ENCODE measurements at regions not wholly inside any gene's neighbourhood (a gene's known extent, or its start where the extent isn't known, plus 50 kb on each side); places are given as distances from the start of the nearest gene placed in this dataset.

DNA sequence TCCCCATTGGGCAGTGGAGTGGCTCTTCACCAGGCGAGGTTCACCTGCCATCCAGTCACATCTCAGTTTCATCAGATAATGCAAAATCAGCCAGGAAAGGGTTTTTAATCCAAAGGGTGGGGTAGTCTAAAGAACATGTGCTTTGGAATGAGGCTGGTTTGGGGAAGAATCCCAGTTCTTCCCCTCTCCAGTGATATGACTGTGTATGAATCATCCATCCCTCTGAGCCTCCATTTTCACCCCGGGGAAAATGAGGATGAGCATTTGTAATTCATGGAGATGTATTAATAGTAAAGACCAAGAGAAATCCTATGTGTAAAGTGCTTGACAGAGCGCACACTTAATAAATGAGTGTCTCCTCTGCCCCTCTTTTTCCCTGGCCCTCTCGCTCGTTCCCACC is 215.1 kb upstream of the FGGY start:
- Histone ChIP-seq H3K4me3 (ENCODE audit: control insufficient read depth in 2 of 3, extremely low read depth in 1 of 3, insufficient read depth in 2 of 3, low read depth in 1 of 3, low read length in 3 of 3) (no peak overlapping the region), H3K27ac (ENCODE audit: control insufficient read depth, insufficient read depth, low read length) (no peak overlapping the region), H3K4me2 (ENCODE audit: control insufficient read depth, extremely low read depth, insufficient read depth, low read depth, low read length) (no peak overlapping the region), H2AFZ (ENCODE audit: control insufficient read depth, low read length) (no peak overlapping the region), H3K27me3 (ENCODE audit: control insufficient read depth, extremely low read depth, insufficient read depth, low read length) (no peaks in the 10 kb centered on the region), H3K36me3 (ENCODE audit: control insufficient read depth in 2 of 2, extremely low read depth in 1 of 2, insufficient read depth in 2 of 2, low read length in 2 of 2) (no peaks in the 10 kb centered on the region), H3K9me1 (ENCODE audit: control insufficient read depth, extremely low read depth, insufficient read depth, low read length) (no peaks in the 10 kb centered on the region), H3K9me3 (ENCODE audit: control insufficient read depth, low read depth, low read length) (no peaks in the 10 kb centered on the region), H3K79me2 (ENCODE audit: control insufficient read depth, insufficient read depth, low read length) (no peaks in the 10 kb centered on the region), H4K20me1 (ENCODE audit: control insufficient read depth, extremely low read depth, insufficient read depth, low read length) (no peaks in the 10 kb centered on the region), H3K9ac (ENCODE audit: control insufficient read depth, extremely low read depth, insufficient read depth, low read length) (no peak overlapping the region), H3K4me1 (ENCODE audit: control insufficient read depth, extremely low read depth, insufficient read depth, low read length) (peaks cover 30% of the 10 kb centered on the region)
- TF ChIP-seq, protein P1, sequence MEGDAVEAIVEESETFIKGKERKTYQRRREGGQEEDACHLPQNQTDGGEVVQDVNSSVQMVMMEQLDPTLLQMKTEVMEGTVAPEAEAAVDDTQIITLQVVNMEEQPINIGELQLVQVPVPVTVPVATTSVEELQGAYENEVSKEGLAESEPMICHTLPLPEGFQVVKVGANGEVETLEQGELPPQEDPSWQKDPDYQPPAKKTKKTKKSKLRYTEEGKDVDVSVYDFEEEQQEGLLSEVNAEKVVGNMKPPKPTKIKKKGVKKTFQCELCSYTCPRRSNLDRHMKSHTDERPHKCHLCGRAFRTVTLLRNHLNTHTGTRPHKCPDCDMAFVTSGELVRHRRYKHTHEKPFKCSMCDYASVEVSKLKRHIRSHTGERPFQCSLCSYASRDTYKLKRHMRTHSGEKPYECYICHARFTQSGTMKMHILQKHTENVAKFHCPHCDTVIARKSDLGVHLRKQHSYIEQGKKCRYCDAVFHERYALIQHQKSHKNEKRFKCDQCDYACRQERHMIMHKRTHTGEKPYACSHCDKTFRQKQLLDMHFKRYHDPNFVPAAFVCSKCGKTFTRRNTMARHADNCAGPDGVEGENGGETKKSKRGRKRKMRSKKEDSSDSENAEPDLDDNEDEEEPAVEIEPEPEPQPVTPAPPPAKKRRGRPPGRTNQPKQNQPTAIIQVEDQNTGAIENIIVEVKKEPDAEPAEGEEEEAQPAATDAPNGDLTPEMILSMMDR (optimal IDR thresholded peaks at IDR 0.05 in 1 of 3, IDR thresholded peaks at IDR 0.05 in 1 of 3, conservative IDR thresholded peaks at IDR 0.05 in 1 of 3; ENCODE audit: extremely low read depth in 1 of 3, insufficient read depth in 2 of 3, low read length in 3 of 3): no peak
- TF ChIP-seq EZH2 (IDR thresholded peaks at IDR 0.05; ENCODE audit: low read length): no peak
- DNase-seq (ENCODE audit: low read depth, low spot score): no peak
- peak; percentile 32 for FAIRE-seq
- dilution Hi-C loops (cut with MboI; ENCODE audit: extremely low pct_ligation_motif_present, low sequenced_read_pairs): no loop called here

DNA sequence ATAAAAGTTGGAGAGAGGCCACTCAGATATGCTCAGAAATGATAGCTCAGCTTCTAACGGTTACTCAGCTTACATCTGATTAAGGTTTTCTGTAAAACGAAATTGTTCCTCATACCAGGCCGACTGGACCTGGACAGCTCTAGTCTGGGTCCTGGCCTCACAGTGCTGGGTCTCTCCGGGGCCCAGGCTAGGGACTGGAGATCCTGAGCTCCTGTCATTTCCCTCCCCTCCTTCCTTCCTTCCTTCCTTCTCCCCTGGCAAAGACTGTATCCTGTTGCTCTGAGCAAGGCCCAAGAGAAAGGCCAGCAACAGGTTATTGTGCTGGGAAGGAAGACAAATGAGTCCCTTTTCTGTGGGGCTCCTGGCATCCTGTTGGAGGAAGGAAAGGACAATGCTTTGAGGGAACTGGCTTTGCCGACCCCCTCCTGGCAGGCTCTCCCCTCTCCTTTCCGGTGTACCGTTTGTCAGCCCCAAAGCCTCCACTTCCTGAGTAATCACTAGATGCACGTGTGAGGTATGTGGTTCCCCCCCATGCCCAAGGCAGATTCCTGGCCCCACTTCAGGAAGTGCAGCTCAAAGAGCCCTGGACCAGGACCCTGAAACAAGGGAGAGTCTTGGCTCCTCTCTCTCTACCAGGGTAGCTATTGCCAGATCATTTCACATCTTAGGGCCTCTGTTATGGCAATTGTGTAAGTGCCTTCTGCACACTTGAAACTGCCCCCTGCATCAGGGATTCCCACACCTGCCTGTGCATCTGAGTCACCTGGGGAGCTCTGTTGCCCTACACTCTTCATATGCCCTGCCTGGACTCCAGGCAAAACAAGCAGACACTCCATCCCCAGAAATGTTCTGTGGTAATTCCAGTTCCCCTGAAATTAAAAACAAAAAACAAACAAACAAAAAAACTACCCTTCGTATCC is 212.7 kb upstream of the FGGY start:
- no peaks in the 10 kb centered on the region for H3K9me1 ChIP-seq (ENCODE audit: control insufficient read depth, extremely low read depth, insufficient read depth, low read length)
- H4K20me1 ChIP-seq (ENCODE audit: control insufficient read depth, extremely low read depth, insufficient read depth, low read length): no peaks in the 10 kb centered on the region
- H3K4me3 ChIP-seq (ENCODE audit: control insufficient read depth in 2 of 3, extremely low read depth in 1 of 3, insufficient read depth in 2 of 3, low read depth in 1 of 3, low read length in 3 of 3): no peak overlapping the region
- no peaks in the 10 kb centered on the region for H3K9me3 ChIP-seq (ENCODE audit: control insufficient read depth, low read depth, low read length)
- DNase-seq (ENCODE audit: low read depth, low spot score) (no peak), FAIRE-seq (peak; percentile 83)
- peaks cover 30% of the 10 kb centered on the region for H3K4me1 ChIP-seq (ENCODE audit: control insufficient read depth, extremely low read depth, insufficient read depth, low read length)
- H2AFZ ChIP-seq (ENCODE audit: control insufficient read depth, low read length): peak overlapping the region; percentile 46
- H3K27ac ChIP-seq (ENCODE audit: control insufficient read depth, insufficient read depth, low read length): no peak overlapping the region
- dilution Hi-C loops (cut with MboI; ENCODE audit: extremely low pct_ligation_motif_present, low sequenced_read_pairs): no loop called here
- no peaks in the 10 kb centered on the region for H3K27me3 ChIP-seq (ENCODE audit: control insufficient read depth, extremely low read depth, insufficient read depth, low read length)
- H3K79me2 ChIP-seq (ENCODE audit: control insufficient read depth, insufficient read depth, low read length): no peaks in the 10 kb centered on the region
- no peak overlapping the region for H3K9ac ChIP-seq (ENCODE audit: control insufficient read depth, extremely low read depth, insufficient read depth, low read length)
- no peaks in the 10 kb centered on the region for H3K36me3 ChIP-seq (ENCODE audit: control insufficient read depth in 2 of 2, extremely low read depth in 1 of 2, insufficient read depth in 2 of 2, low read length in 2 of 2)
- TF ChIP-seq, protein P1 (optimal IDR thresholded peaks at IDR 0.05 in 1 of 3, IDR thresholded peaks at IDR 0.05 in 1 of 3, conservative IDR thresholded peaks at IDR 0.05 in 1 of 3; ENCODE audit: extremely low read depth in 1 of 3, insufficient read depth in 2 of 3, low read length in 3 of 3): no peak
- no peak for TF ChIP-seq EZH2 (IDR thresholded peaks at IDR 0.05; ENCODE audit: low read length)
- no peak overlapping the region for H3K4me2 ChIP-seq (ENCODE audit: control insufficient read depth, extremely low read depth, insufficient read depth, low read depth, low read length)
